ENCODE measurements at regions not wholly inside any gene's neighbourhood (a gene's known extent, or its start where the extent isn't known, plus 50 kb on each side); places are given as distances from the start of the nearest gene placed in this dataset.

DNA sequence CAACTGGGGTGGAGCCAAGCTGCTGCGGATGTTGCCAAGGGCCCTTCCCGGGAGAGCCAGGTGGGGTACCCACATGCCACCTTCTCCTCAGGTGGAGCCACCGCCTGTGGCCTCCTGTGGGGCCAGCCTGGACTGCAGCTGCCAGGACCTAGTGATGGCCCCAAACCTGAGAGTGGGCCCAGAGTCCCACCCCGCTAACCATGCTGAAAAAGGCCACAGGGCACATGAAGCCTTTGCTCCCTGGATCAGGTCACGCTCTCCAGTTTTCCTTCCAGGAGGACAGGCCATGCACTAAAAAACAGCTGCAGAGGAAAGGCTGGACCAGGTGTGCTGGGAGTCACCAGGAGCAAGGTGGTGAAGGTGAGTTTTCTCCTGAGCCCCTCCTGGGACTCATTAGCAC lies 73.9 kb upstream of the SLC22A16 start:
- no peak for FAIRE-seq
- no peaks in the 10 kb centered on the region for H4K20me1 ChIP-seq (ENCODE audit: control insufficient read depth, extremely low read depth, insufficient read depth, low read length)
- H3K4me3 ChIP-seq (ENCODE audit: control insufficient read depth in 2 of 3, extremely low read depth in 1 of 3, insufficient read depth in 2 of 3, low read depth in 1 of 3, low read length in 3 of 3), result no peak overlapping the region
- H3K9me3 ChIP-seq (ENCODE audit: control insufficient read depth, low read depth, low read length), result peaks cover under 1% of the 10 kb centered on the region
- no peaks in the 10 kb centered on the region for H3K9me1 ChIP-seq (ENCODE audit: control insufficient read depth, extremely low read depth, insufficient read depth, low read length)
- peaks cover 22% of the 10 kb centered on the region for H3K4me1 ChIP-seq (ENCODE audit: control insufficient read depth, extremely low read depth, insufficient read depth, low read length)
- H3K4me2 ChIP-seq (ENCODE audit: control insufficient read depth, extremely low read depth, insufficient read depth, low read depth, low read length), result no peak overlapping the region
- H3K79me2 ChIP-seq (ENCODE audit: control insufficient read depth, insufficient read depth, low read length), result no peaks in the 10 kb centered on the region
- no peak overlapping the region for H3K27ac ChIP-seq (ENCODE audit: control insufficient read depth, insufficient read depth, low read length)
- H2AFZ ChIP-seq (ENCODE audit: control insufficient read depth, low read length), result no peak overlapping the region
- no peak for TF ChIP-seq EZH2 (IDR thresholded peaks at IDR 0.05; ENCODE audit: low read length)
- TF ChIP-seq, protein P1, sequence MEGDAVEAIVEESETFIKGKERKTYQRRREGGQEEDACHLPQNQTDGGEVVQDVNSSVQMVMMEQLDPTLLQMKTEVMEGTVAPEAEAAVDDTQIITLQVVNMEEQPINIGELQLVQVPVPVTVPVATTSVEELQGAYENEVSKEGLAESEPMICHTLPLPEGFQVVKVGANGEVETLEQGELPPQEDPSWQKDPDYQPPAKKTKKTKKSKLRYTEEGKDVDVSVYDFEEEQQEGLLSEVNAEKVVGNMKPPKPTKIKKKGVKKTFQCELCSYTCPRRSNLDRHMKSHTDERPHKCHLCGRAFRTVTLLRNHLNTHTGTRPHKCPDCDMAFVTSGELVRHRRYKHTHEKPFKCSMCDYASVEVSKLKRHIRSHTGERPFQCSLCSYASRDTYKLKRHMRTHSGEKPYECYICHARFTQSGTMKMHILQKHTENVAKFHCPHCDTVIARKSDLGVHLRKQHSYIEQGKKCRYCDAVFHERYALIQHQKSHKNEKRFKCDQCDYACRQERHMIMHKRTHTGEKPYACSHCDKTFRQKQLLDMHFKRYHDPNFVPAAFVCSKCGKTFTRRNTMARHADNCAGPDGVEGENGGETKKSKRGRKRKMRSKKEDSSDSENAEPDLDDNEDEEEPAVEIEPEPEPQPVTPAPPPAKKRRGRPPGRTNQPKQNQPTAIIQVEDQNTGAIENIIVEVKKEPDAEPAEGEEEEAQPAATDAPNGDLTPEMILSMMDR (optimal IDR thresholded peaks at IDR 0.05 in 1 of 3, IDR thresholded peaks at IDR 0.05 in 1 of 3, conservative IDR thresholded peaks at IDR 0.05 in 1 of 3; ENCODE audit: extremely low read depth in 1 of 3, insufficient read depth in 2 of 3, low read length in 3 of 3), result no peak
- DNase-seq (ENCODE audit: low read depth, low spot score), result no peak
- no peak overlapping the region for H3K9ac ChIP-seq (ENCODE audit: control insufficient read depth, extremely low read depth, insufficient read depth, low read length)
- dilution Hi-C loops (cut with MboI; ENCODE audit: extremely low pct_ligation_motif_present, low sequenced_read_pairs), result no loop called here
- H3K36me3 ChIP-seq (ENCODE audit: control insufficient read depth in 2 of 2, extremely low read depth in 1 of 2, insufficient read depth in 2 of 2, low read length in 2 of 2), result no peaks in the 10 kb centered on the region
- no peaks in the 10 kb centered on the region for H3K27me3 ChIP-seq (ENCODE audit: control insufficient read depth, extremely low read depth, insufficient read depth, low read length)

DNA sequence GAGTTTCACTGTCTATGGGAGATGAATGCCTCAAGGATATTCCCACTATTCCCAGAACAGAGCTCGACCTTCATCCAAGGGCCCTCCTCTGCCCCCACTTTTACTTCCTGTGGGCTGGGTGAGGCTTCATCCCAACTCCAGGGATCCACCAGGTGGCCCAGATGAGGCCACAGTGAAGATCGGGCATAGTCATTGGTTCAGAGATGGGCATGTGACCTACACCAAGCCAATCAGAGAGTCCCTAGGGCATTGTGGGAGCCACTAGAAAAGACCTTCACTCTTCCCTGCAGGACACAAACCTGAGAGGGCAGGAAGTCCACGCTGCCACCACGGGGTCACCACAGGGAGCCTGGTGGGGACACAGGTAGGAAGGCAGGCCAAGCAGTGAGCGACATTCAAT lies 72.9 kb upstream of the SLC22A16 start:
- Histone ChIP-seq H3K27ac (ENCODE audit: control insufficient read depth, insufficient read depth, low read length) (no peak overlapping the region), H3K4me3 (ENCODE audit: control insufficient read depth in 2 of 3, extremely low read depth in 1 of 3, insufficient read depth in 2 of 3, low read depth in 1 of 3, low read length in 3 of 3) (no peak overlapping the region), H3K4me2 (ENCODE audit: control insufficient read depth, extremely low read depth, insufficient read depth, low read depth, low read length) (no peak overlapping the region), H3K27me3 (ENCODE audit: control insufficient read depth, extremely low read depth, insufficient read depth, low read length) (no peaks in the 10 kb centered on the region), H3K9me3 (ENCODE audit: control insufficient read depth, low read depth, low read length) (peaks cover 1% of the 10 kb centered on the region), H3K9ac (ENCODE audit: control insufficient read depth, extremely low read depth, insufficient read depth, low read length) (no peak overlapping the region), H4K20me1 (ENCODE audit: control insufficient read depth, extremely low read depth, insufficient read depth, low read length) (no peaks in the 10 kb centered on the region), H3K9me1 (ENCODE audit: control insufficient read depth, extremely low read depth, insufficient read depth, low read length) (no peaks in the 10 kb centered on the region), H3K36me3 (ENCODE audit: control insufficient read depth in 2 of 2, extremely low read depth in 1 of 2, insufficient read depth in 2 of 2, low read length in 2 of 2) (no peaks in the 10 kb centered on the region), H2AFZ (ENCODE audit: control insufficient read depth, low read length) (no peak overlapping the region), H3K79me2 (ENCODE audit: control insufficient read depth, insufficient read depth, low read length) (no peaks in the 10 kb centered on the region), H3K4me1 (ENCODE audit: control insufficient read depth, extremely low read depth, insufficient read depth, low read length) (peaks cover 22% of the 10 kb centered on the region)
- TF ChIP-seq EZH2 (IDR thresholded peaks at IDR 0.05; ENCODE audit: low read length), result no peak
- TF ChIP-seq, protein P1 (optimal IDR thresholded peaks at IDR 0.05 in 1 of 3, IDR thresholded peaks at IDR 0.05 in 1 of 3, conservative IDR thresholded peaks at IDR 0.05 in 1 of 3; ENCODE audit: extremely low read depth in 1 of 3, insufficient read depth in 2 of 3, low read length in 3 of 3), result no peak
- FAIRE-seq, result no peak
- dilution Hi-C loops (cut with MboI; ENCODE audit: extremely low pct_ligation_motif_present, low sequenced_read_pairs), result no loop called here
- DNase-seq (ENCODE audit: low read depth, low spot score), result no peak

All from keratinocyte (primary cell).